ENCODE measurements at regions not wholly inside any gene's neighbourhood (a gene's known extent, or its start where the extent isn't known, plus 50 kb on each side); places are given as distances from the start of the nearest gene placed in this dataset.
A peak's percentile ranks its signal among the peaks of the same experiment; 100 is the strongest.

- Histone ChIP-seq H3K4me1 (no peaks in the 10 kb centered on the region), H3K4me3 (no peak overlapping the region), H3K27ac (no peak overlapping the region), H3K9me3 (no peaks in the 10 kb centered on the region), H3K27me3 (no peaks in the 10 kb centered on the region), H3K36me3 (ENCODE audit: low read depth, missing control alignments) (no peaks in the 10 kb centered on the region)
- DNase-seq: no peak
- intact Hi-C loops (cut with DNase I; ENCODE audit: low total_unique reads): no loop called here
- TF ChIP-seq CTCF (IDR thresholded peaks at IDR 0.05) (no peak), POLR2A (IDR thresholded peaks at IDR 0.05) (no peak)
- 86 to 95% methylated on average over 12 of the region's 12 CpGs for WGBS, 2 donors
Measured at GRCh38 chr18:78237864-78238263, 741.8 kb upstream of the SALL3 start.

GRCh38 chr18:78238404-78239089 lies 741.1 kb upstream of the SALL3 start:
- 70 to 75% methylated on average over 13 to 46 of the region's 46 CpGs for WGBS, 2 donors
- intact Hi-C loops (cut with DNase I; ENCODE audit: low total_unique reads): no loop called here
- H3K36me3 ChIP-seq (ENCODE audit: low read depth, missing control alignments): no peaks in the 10 kb centered on the region
- no peaks in the 10 kb centered on the region for H3K9me3 ChIP-seq
- TF ChIP-seq CTCF (IDR thresholded peaks at IDR 0.05): no peak
- TF ChIP-seq POLR2A (IDR thresholded peaks at IDR 0.05): no peak
- no peaks in the 10 kb centered on the region for H3K4me1 ChIP-seq
- no peak overlapping the region for H3K4me3 ChIP-seq
- no peak overlapping the region for H3K27ac ChIP-seq
- H3K27me3 ChIP-seq: no peaks in the 10 kb centered on the region
- DNase-seq: peak; percentile 25

- TF ChIP-seq POLR2A (IDR thresholded peaks at IDR 0.05): no peak
- TF ChIP-seq CTCF (IDR thresholded peaks at IDR 0.05): no peak
- no peak overlapping the region for H3K27ac ChIP-seq
- no peaks in the 10 kb centered on the region for H3K4me1 ChIP-seq
- DNase-seq: no peak
- intact Hi-C loops (cut with DNase I; ENCODE audit: low total_unique reads): no loop called here
- H3K36me3 ChIP-seq (ENCODE audit: low read depth, missing control alignments): no peaks in the 10 kb centered on the region
- WGBS, 2 donors: 76 to 87% methylated on average over 13 to 17 of the region's 17 CpGs
- no peaks in the 10 kb centered on the region for H3K9me3 ChIP-seq
- no peak overlapping the region for H3K4me3 ChIP-seq
- no peaks in the 10 kb centered on the region for H3K27me3 ChIP-seq
Measured at GRCh38 chr18:78239090-78239457, 740.5 kb upstream of the SALL3 start.

- H3K4me3 ChIP-seq: no peak overlapping the region
- no peaks in the 10 kb centered on the region for H3K4me1 ChIP-seq
- no peak overlapping the region for H3K27ac ChIP-seq
- WGBS, 2 donors: 46 to 69% methylated on average over 12 to 13 of the region's 13 CpGs
- TF ChIP-seq CTCF (IDR thresholded peaks at IDR 0.05) (no peak), POLR2A (IDR thresholded peaks at IDR 0.05) (no peak)
- H3K9me3 ChIP-seq: no peaks in the 10 kb centered on the region
- H3K27me3 ChIP-seq: no peaks in the 10 kb centered on the region
- no peaks in the 10 kb centered on the region for H3K36me3 ChIP-seq (ENCODE audit: low read depth, missing control alignments)
- intact Hi-C loops (cut with DNase I; ENCODE audit: low total_unique reads): no loop called here
- DNase-seq: no peak
Measured at GRCh38 chr18:78240101-78240500, 739.5 kb upstream of the SALL3 start.

- no peak overlapping the region for H3K27ac ChIP-seq
- H3K4me1 ChIP-seq: no peaks in the 10 kb centered on the region
- H3K27me3 ChIP-seq: no peaks in the 10 kb centered on the region
- TF ChIP-seq POLR2A (IDR thresholded peaks at IDR 0.05) (no peak), CTCF (IDR thresholded peaks at IDR 0.05) (no peak)
- no peaks in the 10 kb centered on the region for H3K9me3 ChIP-seq
- WGBS, 2 donors: 51 to 58% methylated on average over 15 to 16 of the region's 16 CpGs
- no peak for DNase-seq
- H3K4me3 ChIP-seq: no peak overlapping the region
- intact Hi-C loops (cut with DNase I; ENCODE audit: low total_unique reads): no loop called here
- H3K36me3 ChIP-seq (ENCODE audit: low read depth, missing control alignments): no peaks in the 10 kb centered on the region
Measured at GRCh38 chr18:78240627-78241252, 738.9 kb upstream of the SALL3 start.
